Tibial nerve (tissue), 4 donors: ENCODE measurements at regions not wholly inside any gene's neighbourhood (a gene's known extent, or its start where the extent isn't known, plus 50 kb on each side); places are given as distances from the start of the nearest gene placed in this dataset.

ENCODE experiments used
- DNase-seq, 2 donors: peaks; one replicate each; pipeline ENCODE4 v3.0.0-alpha.2; 2019; ENCODE audit warnings: low spot score in 2 of 2
- H3K27ac ChIP-seq, 4 donors: fragments of 200-600 bp; sonication (generic) in 3 of 4; one replicate each; pipeline ENCODE4 v1.5.1; 2017 to 2019; ENCODE audit warnings: mild to moderate bottlenecking in 1 of 4
- H3K27me3 ChIP-seq, 2 donors: fragments of 200-600 bp; sonication (generic) in 1 of 2; one replicate each; pipeline versions ENCODE4 v1.5.1 to v1.6.0; 2017 to 2019
- H3K36me3 ChIP-seq, 3 donors: fragments of 200-600 bp; sonication (generic); one replicate each; pipeline ENCODE4 v1.5.1; 2018 to 2019
- H3K4me1 ChIP-seq, 4 donors: fragments of 200-600 bp; sonication (generic) in 3 of 4; one replicate each; pipeline ENCODE4 v1.5.1; 2017 to 2019
- H3K4me3 ChIP-seq, 4 donors: fragments of 200-600 bp; sonication (generic) in 3 of 4; one replicate each; pipeline ENCODE4 v1.5.1; 2017 to 2019; ENCODE audit warnings: mild to moderate bottlenecking in 1 of 4, moderate library complexity in 1 of 4
- H3K9me3 ChIP-seq, 4 donors: fragments of 200-600 bp; sonication (generic) in 3 of 4; one replicate each; pipeline ENCODE4 v1.5.1; 2017 to 2019
- CTCF ChIP-seq, 5 experiments: fragments of 200-600 bp in 3 of 5; fragments of 450-650 bp in 2 of 5; sonication (generic) in 3 of 5; IDR thresholded peaks; one replicate each; pipeline ENCODE4 v1.5.1; 2016 to 2019; ENCODE audit warnings: antibody characterized with exemption in 5 of 5, mild to moderate bottlenecking in 3 of 5, moderate library complexity in 2 of 5
- EP300 ChIP-seq, 2 donors: sonication (generic); formaldehyde crosslinking; IDR thresholded peaks; one replicate each; pipeline ENCODE4 v1.6.1; 2017; ENCODE audit warnings: antibody characterized with exemption in 2 of 2, mild to moderate bottlenecking in 1 of 2
- POLR2A ChIP-seq, 2 donors: fragments of 450-650 bp; IDR thresholded peaks; one replicate each; pipeline ENCODE4 v1.6.1; 2017; ENCODE audit warnings: antibody characterized with exemption in 2 of 2, mild to moderate bottlenecking in 2 of 2, moderate library complexity in 2 of 2
- WGBS, 2 donors: methylation state at CpG; one replicate each; pipeline ENCODE4 v1.1.5; 2018; 5-methylcytosine and 5-hydroxymethylcytosine counted together

DNA sequence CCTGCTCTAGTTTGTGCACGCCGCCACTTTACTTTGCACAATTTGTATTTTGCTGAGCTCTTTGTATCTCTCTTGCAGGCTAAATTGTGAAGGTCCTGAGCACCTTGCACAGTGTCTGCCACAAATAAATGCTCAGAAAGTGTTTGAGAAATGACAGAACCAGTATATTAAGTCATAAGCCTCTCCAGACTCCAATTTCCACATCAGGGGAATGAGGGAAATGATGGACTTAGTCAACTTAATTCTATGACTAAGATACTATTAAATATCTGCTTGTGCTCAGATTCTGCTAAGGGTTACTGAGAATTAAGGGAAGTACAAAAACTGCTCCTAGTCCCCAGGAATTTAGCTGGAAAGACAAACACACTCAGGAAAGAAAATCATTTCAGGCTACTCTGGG is 239.1 kb upstream of the SLC14A2 start:
- no peaks in the 10 kb centered on the region for H3K4me1 ChIP-seq
- no peaks in the 10 kb centered on the region for H3K36me3 ChIP-seq
- no peak overlapping the region for H3K27ac ChIP-seq
- no peaks in the 10 kb centered on the region for H3K9me3 ChIP-seq
- no peak overlapping the region for H3K4me3 ChIP-seq
- TF ChIP-seq EP300 (IDR thresholded peaks at IDR 0.05) (no peak), POLR2A (IDR thresholded peaks at IDR 0.05) (no peak), CTCF (IDR thresholded peaks at IDR 0.05) (no peak)
- no peak for DNase-seq
- 98 to 100% methylated on average over 2 of the region's 2 CpGs for WGBS, 2 donors
- H3K27me3 ChIP-seq: no peaks in the 10 kb centered on the region

- Histone ChIP-seq H3K4me3 (no peak overlapping the region), H3K4me1 (no peaks in the 10 kb centered on the region), H3K36me3 (no peaks in the 10 kb centered on the region), H3K27ac (no peak overlapping the region), H3K27me3 (no peaks in the 10 kb centered on the region), H3K9me3 (no peaks in the 10 kb centered on the region)
- 80 to 94% methylated on average over 1 of the region's 1 CpG for WGBS, 2 donors
- no peak for TF ChIP-seq POLR2A (IDR thresholded peaks at IDR 0.05)
- TF ChIP-seq CTCF (IDR thresholded peaks at IDR 0.05): no peak
- TF ChIP-seq EP300 (IDR thresholded peaks at IDR 0.05): no peak
- DNase-seq: no peak
Measured at GRCh38 chr18:45378308-45378707, 237.0 kb upstream of the SLC14A2 start.

DNA sequence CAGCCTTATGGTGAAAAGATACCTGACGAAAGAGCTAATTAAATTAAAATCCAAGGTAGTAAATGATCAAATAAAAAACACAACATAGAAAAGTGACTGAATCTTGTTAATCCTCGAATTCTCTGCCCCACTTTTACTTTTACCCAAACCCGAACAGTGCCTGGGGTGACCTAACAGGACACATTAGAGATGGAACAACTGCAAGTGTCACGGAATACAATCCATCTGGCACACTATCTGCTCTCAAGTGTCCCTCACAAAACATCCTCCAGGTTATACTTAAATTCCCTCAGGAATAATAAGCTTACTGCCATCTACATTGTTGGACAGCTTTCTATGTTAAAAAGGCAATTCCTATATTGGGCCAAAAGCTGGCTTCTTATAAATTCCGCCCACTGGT is 236.3 kb upstream of the SLC14A2 start:
- TF ChIP-seq POLR2A (IDR thresholded peaks at IDR 0.05) (no peak), CTCF (IDR thresholded peaks at IDR 0.05) (no peak), EP300 (IDR thresholded peaks at IDR 0.05) (no peak)
- Histone ChIP-seq H3K9me3 (no peaks in the 10 kb centered on the region), H3K27ac (no peak overlapping the region), H3K4me3 (no peak overlapping the region), H3K4me1 (peaks cover 0 to under 1% (median 0%) of the 10 kb centered on the region in 4 donors), H3K27me3 (no peaks in the 10 kb centered on the region), H3K36me3 (no peaks in the 10 kb centered on the region)
- DNase-seq: no peak
- WGBS, 2 donors: 88 to 89% methylated on average over 5 of the region's 5 CpGs

DNA sequence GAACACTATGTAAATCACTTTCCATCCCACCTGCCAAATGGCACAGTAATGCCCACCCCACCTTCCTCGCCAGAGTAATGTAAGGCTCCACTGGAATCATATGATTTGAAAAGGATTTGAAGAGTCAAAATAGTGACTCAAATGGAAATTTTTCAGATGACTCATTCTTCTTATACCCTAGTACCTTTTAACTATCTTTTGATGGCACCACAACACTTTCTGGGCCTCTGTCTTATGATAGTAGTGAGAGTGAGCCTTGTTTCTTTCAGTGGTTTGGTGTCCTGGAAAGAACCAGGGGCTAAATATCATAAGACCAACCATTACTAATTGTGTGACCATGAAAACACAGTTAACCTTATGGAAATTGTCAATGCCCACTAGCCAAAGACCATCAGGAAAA is 235.4 kb upstream of the SLC14A2 start:
- Histone ChIP-seq H3K4me1 (peaks cover 0 to 9% (median 0%) of the 10 kb centered on the region in 4 donors), H3K36me3 (no peaks in the 10 kb centered on the region), H3K27ac (no peak overlapping the region), H3K27me3 (no peaks in the 10 kb centered on the region), H3K9me3 (no peaks in the 10 kb centered on the region), H3K4me3 (no peak overlapping the region)
- DNase-seq: no peak
- TF ChIP-seq CTCF (IDR thresholded peaks at IDR 0.05) (no peak), POLR2A (IDR thresholded peaks at IDR 0.05) (no peak), EP300 (IDR thresholded peaks at IDR 0.05) (no peak)
- WGBS, 2 donors: 92 to 93% methylated on average over 1 of the region's 1 CpG

- DNase-seq: no peak
- peaks cover 0 to 10% (median 0%) of the 10 kb centered on the region in 4 donors for H3K4me1 ChIP-seq
- no peaks in the 10 kb centered on the region for H3K9me3 ChIP-seq
- no peak overlapping the region for H3K4me3 ChIP-seq
- 84 to 93% methylated on average over 1 of the region's 1 CpG for WGBS, 2 donors
- no peak overlapping the region for H3K27ac ChIP-seq
- TF ChIP-seq POLR2A (IDR thresholded peaks at IDR 0.05) (no peak), EP300 (IDR thresholded peaks at IDR 0.05) (no peak), CTCF (IDR thresholded peaks at IDR 0.05) (no peak)
- no peaks in the 10 kb centered on the region for H3K27me3 ChIP-seq
- H3K36me3 ChIP-seq: no peaks in the 10 kb centered on the region
Measured at GRCh38 chr18:45381282-45381681, 234.0 kb upstream of the SLC14A2 start.
